H1 (cell line): ENCODE measurements at regions not wholly inside any gene's neighbourhood (a gene's known extent, or its start where the extent isn't known, plus 50 kb on each side); places are given as distances from the start of the nearest gene placed in this dataset.

Experiments
- RNF2 ChIP-seq: fragments of 200-900, 300-1000 bp; sonication (generic); IDR thresholded peaks from 2 replicates; pipeline ENCODE4 v1.7.1; 2016; ENCODE audit warnings: borderline replicate concordance, low read depth, mild to moderate bottlenecking, antibody characterized with exemption, low read length; ENCODE audit not compliant: poor library complexity, severe bottlenecking; ENCODE audit errors: missing control alignments

DNA sequence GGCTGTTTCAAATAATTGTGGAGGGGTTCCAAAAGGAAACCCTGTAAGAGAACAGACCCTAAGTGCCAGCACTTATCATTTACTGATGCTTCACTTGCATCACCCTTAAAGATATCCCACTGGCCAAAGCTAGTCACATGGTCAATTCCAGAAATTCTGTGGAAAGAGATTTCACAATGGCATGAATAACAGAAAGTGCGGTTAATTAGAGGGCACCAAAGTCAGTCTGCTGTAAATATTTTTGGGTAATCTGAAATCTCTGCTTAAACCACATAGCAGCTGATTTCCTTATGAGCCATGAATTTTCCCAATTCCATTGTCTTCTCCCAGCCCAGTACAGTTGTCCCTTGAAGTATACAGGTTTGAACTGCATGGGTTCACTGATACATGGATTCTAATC, 346.1 kb downstream of the SI start (continued):
- no peak for TF ChIP-seq RNF2
